Type B pancreatic cell (in vitro differentiated cells): ENCODE measurements at regions not wholly inside any gene's neighbourhood (a gene's known extent, or its start where the extent isn't known, plus 50 kb on each side); places are given as distances from the start of the nearest gene placed in this dataset.

Experiments
- DNase-seq: peaks from one replicate; pipeline ENCODE4 v3.0.0; 2021; ENCODE audit warnings: mixed read lengths; ENCODE audit not compliant: unreplicated experiment; ENCODE audit errors: extremely low spot score
- H3K27ac Mint-ChIP-seq: 2 replicates; pipeline ENCODE4 v1.8.0; 2021; ENCODE audit warnings: mild to moderate bottlenecking, mixed read lengths
- H3K27me3 Mint-ChIP-seq: 2 replicates; pipeline ENCODE4 v1.8.0; 2021; ENCODE audit warnings: mixed read lengths
- H3K36me3 Mint-ChIP-seq: 2 replicates; pipeline ENCODE4 v1.8.0; 2021; ENCODE audit warnings: mixed read lengths
- H3K4me1 Mint-ChIP-seq: one replicate; pipeline ENCODE4 v1.8.0; 2021; ENCODE audit warnings: mixed read lengths; ENCODE audit not compliant: unreplicated experiment
- H3K4me3 Mint-ChIP-seq: 2 replicates; pipeline ENCODE4 v1.8.0; 2021; ENCODE audit warnings: mild to moderate bottlenecking, mixed read lengths
- H3K9me3 Mint-ChIP-seq: 2 replicates; pipeline ENCODE4 v1.8.0; 2021; ENCODE audit warnings: mixed read lengths
- TF ChIP-seq, protein P1 (sequence below): fragments of 200-600 bp; sonication (generic); conservative IDR thresholded peaks from 2 replicates; pipeline ENCODE4 v1.5.0; 2021; ENCODE audit warnings: antibody characterized with exemption, mild to moderate bottlenecking

DNA sequence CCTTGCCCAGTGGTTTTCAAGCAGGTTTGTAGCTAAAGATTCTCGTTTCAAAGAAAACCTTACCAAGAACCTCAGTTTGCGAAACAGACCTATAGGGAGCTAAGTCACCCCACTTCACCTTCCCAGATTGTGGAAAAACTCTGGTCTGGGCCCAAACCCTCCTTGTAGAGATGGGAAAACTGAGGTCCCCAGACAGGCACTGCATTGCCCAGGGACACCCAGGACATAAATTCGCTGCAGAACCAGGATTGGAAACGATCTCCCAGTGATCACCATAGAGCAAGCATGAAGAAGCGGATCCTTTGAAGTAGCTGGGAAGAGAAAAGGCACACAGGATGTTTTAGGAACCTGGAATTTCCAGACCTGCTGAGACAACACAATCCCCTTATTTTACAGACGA is 85.6 kb upstream of the PIAS1 start:
- TF ChIP-seq, protein P1, sequence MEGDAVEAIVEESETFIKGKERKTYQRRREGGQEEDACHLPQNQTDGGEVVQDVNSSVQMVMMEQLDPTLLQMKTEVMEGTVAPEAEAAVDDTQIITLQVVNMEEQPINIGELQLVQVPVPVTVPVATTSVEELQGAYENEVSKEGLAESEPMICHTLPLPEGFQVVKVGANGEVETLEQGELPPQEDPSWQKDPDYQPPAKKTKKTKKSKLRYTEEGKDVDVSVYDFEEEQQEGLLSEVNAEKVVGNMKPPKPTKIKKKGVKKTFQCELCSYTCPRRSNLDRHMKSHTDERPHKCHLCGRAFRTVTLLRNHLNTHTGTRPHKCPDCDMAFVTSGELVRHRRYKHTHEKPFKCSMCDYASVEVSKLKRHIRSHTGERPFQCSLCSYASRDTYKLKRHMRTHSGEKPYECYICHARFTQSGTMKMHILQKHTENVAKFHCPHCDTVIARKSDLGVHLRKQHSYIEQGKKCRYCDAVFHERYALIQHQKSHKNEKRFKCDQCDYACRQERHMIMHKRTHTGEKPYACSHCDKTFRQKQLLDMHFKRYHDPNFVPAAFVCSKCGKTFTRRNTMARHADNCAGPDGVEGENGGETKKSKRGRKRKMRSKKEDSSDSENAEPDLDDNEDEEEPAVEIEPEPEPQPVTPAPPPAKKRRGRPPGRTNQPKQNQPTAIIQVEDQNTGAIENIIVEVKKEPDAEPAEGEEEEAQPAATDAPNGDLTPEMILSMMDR = no peak
- H3K27ac Mint-ChIP-seq = peak overlapping the region; percentile 77

DNA sequence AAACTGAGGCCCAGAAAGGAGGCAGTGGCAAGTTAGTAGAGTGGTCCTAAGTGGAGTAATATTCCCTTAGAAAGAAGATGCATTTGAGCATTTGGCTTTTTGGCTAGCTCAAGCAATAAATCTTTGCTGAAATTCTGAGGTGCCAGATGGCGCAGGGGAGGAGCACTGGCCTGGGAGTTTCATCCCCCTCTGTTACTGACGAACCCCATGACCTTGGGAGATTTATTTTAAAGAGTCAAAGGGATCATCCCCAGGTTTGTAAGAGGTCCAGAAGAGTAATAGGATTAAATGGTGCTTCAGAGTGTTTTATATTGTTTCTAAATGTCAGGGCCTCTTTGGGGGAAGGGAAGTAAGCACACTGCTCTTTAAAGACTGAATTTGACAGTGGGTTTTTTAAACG is 85.1 kb upstream of the PIAS1 start:
- Mint-ChIP-seq H3K9me3 (no peaks in the 10 kb centered on the region), H3K4me1 (peaks cover 20% of the 10 kb centered on the region), H3K36me3 (no peaks in the 10 kb centered on the region), H3K4me3 (peak overlapping the region; percentile 88), H3K27ac (peak overlapping the region; percentile 77), H3K27me3 (no peaks in the 10 kb centered on the region)
- DNase-seq = no peak
- TF ChIP-seq, protein P1 = no peak

More for the DNA sequence above, 85.6 kb upstream of the PIAS1 start:
- H3K4me1 Mint-ChIP-seq = peaks cover 20% of the 10 kb centered on the region
- H3K36me3 Mint-ChIP-seq = no peaks in the 10 kb centered on the region
- H3K4me3 Mint-ChIP-seq = peak overlapping the region; percentile 88
- no peaks in the 10 kb centered on the region for H3K9me3 Mint-ChIP-seq
- no peaks in the 10 kb centered on the region for H3K27me3 Mint-ChIP-seq
- no peak for DNase-seq

GRCh38 chr15:67969892-67970291 is 84.2 kb upstream of the PIAS1 start:
- Mint-ChIP-seq H3K36me3 (peaks cover under 1% of the 10 kb centered on the region), H3K4me1 (peaks cover 20% of the 10 kb centered on the region), H3K4me3 (no peak overlapping the region), H3K27me3 (no peaks in the 10 kb centered on the region), H3K27ac (no peak overlapping the region), H3K9me3 (no peaks in the 10 kb centered on the region)
- TF ChIP-seq, protein P1 = no peak
- no peak for DNase-seq

GRCh38 chr15:67972377-67972776 is 81.7 kb upstream of the PIAS1 start:
- no peak for DNase-seq
- Mint-ChIP-seq H3K27ac (no peak overlapping the region), H3K4me1 (peaks cover 18% of the 10 kb centered on the region), H3K4me3 (no peak overlapping the region), H3K9me3 (peaks cover 4% of the 10 kb centered on the region), H3K36me3 (peaks cover 3% of the 10 kb centered on the region), H3K27me3 (no peaks in the 10 kb centered on the region)
- TF ChIP-seq, protein P1 = no peak

DNA sequence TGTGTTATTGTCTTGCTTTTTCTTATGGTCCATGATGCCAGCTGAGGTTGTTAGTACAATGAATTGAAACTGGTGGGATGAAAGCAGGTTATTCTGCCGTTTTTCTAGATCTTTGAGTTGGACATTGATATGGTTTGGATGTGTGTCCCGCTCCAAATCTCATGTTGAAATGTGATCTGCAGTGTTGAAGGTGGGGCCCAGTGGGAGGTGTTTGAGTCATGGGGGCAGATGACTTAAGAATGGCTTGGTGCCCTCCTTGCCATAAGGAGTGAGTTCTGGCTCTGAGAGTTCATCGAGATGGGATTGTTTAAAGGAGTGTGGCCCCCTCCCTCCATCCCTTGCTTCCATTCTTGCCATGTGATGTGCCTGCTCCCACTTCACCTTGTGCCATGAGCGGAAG is 80.3 kb upstream of the PIAS1 start:
- H3K36me3 Mint-ChIP-seq = peaks cover 3% of the 10 kb centered on the region
- H3K27ac Mint-ChIP-seq = no peak overlapping the region
- peaks cover 5% of the 10 kb centered on the region for H3K4me1 Mint-ChIP-seq
- no peak overlapping the region for H3K4me3 Mint-ChIP-seq
- no peaks in the 10 kb centered on the region for H3K27me3 Mint-ChIP-seq
- H3K9me3 Mint-ChIP-seq = peaks cover 6% of the 10 kb centered on the region
- DNase-seq = no peak
- TF ChIP-seq, protein P1 = no peak

DNA sequence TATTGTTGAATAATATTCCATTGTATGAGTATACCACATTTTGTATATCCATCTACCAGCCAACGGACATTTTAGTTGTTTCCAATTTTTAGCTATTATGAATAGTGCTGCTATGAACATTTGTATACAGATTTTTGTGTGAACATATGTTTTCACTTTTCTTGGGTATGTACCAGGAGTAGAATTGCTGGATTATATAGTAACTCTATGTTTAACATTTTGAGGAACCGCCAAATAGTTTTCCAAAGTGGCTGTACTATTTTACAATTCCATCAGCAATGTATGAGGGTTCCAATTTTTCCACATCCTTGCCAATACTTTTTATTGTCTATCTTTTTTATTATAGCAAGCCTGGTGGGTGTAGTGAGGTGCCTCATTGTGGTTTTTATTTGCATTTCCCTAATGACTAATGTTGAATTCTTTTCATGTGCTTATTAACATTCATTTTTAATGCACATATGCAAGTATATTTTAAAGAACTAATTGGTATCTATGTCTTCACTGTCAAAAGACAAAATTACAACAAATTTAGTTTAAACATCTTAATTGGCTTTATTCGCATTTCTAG is 77.5 kb upstream of the PIAS1 start:
- Mint-ChIP-seq H3K36me3 (peaks cover 3% of the 10 kb centered on the region), H3K9me3 (peaks cover 12% of the 10 kb centered on the region), H3K27me3 (no peaks in the 10 kb centered on the region), H3K4me3 (no peak overlapping the region), H3K4me1 (no peaks in the 10 kb centered on the region), H3K27ac (no peak overlapping the region)
- TF ChIP-seq, protein P1 = no peak
- no peak for DNase-seq
